UCSD-AML1 (cell line): ENCODE measurements at regions not wholly inside any gene's neighbourhood (a gene's known extent, or its start where the extent isn't known, plus 50 kb on each side); places are given as distances from the start of the nearest gene placed in this dataset.
A peak's percentile ranks its signal among the peaks of the same experiment; 100 is the strongest.

ENCODE experiments used
- DNase-seq: peaks from one replicate; lab custom pipeline; 2025; ENCODE audit not compliant: unreplicated experiment; lab: John Stamatoyannopoulos, UW

- no peak for DNase-seq
Observed at GRCh38 chr22:48944751-48945620, 882.7 kb downstream of the BRD1 start.

DNA sequence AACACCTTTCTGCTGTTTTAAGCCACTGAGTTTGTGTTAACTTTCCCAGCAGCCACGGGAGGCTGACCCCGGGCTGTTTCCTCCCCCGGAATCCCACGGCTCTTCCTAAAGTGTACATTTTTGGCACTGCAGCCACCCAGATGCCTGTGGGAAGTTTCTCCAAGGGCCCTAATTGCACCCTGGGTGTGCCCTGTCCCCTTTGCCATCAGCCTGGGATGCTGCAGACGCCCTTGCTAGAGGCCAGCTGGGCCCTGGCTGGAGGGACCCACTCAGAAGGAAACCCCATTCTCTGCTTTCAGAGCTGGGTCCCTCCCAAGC, 883.3 kb downstream of the BRD1 start:
- no peak for DNase-seq

GRCh38 chr22:48943567-48944432, 883.9 kb downstream of the BRD1 start:
- DNase-seq: peak; percentile 27

GRCh38 chr22:48942698-48943566, 884.7 kb downstream of the BRD1 start:
- DNase-seq: no peak

DNA sequence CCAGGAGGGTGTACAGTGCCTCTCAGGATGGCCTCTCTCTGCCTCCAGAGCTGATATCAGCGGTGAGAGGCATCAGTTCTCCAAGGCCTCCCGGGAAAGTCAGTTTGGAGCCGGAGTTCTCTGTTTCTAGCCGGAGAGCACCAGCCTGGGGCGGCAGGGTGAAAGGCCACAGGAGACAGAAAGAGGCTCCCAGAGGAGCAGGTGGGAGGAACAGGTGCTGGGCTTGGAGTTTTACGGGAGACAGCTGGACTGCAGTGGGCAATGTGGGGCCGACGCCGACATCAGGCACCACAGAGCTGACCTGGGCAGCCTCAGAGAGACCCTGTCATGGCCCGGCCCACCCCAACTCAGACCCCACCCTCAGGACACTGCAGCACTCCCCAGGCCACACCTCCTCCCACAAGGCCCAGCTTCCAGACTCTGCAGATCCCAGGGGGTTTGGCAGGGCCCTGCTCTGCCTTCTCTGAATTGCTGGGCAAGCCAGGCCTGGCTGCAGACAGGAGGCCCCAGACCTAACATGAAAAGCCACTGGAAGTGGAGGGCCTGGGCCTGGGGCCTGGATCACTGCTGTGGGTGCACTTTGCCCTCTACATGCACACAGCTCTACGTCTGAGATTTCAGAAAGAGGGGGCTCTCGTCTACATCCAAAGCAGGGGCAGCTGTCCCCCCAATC, 885.6 kb downstream of the BRD1 start:
- no peak for DNase-seq

DNA sequence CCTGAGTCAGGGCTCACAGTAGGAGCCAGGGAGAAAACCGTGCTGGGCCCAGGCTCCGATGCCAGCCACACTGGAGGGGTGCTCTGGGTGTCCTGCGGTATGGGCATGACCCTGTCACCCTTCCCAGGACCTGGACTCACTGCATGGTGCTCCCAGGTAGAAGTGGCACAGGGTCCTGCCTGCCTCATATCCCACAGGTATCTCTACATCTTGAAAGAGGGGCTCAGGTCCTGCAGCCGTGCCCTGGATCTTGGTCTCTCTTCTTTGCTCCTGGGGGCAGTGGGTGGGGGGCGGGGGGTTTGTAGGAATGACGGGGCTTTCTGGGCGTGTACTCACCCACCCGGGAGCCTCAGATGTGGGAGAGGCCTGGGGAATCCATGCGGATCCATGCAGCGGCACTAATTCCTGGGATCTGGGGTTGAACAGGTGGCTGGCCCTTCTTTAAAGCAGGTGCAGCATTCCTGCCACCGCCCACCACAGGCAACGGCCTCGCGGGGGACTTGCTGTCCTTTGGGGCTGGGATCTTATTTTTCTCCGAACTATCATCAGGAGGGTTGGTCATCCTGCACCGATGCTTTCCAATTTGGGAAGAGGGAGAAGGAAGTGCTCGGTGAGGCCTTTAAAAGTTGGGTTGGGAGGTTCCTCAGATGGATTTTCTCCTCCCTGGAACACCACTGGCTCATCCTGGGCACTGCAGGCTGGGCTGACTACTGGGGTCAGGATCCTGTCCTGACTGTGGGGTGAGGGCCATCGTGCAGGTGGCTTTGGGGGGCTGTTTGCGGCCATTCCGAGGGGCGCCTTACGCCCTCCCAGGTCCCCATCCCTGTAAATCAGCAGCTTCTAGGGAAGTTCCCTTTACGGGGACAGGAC, 886.4 kb downstream of the BRD1 start:
- DNase-seq: no peak

DNA sequence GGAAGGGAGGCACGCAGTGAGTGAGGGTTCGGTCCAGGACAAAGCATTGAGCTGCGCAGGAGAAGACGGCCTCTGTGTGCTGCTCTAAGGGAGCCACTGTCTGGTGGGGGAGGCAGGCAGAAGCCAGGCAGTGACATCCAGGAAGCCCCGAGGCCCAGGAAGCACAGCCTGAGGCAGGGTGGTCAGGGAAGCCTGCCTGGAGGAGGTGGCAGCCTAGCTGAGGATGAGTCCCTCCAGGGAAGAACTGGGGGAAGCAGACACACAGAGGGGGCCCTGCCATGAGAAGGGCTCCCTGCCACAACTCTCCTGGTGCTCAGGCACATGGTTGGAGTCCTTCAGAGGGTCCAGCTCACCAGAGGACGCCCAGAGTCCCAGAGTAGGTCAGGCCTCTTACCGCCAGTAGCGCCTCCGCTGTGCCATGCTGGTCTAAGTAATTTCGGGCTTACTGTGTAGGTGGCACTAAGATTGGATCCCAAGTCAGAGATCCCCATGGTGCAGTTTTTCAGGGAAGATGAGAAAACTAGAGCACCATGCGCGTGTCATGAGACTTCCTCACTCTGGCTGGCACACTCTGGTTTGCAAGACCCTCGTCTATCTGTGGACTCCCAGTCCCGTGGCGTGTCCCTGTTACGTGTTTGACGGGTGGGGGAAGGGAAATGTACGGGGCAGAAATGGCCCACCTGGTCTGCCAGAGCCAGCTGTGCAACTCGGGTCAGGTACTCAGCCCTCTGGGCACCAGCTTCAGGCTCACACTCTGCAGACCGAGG, 887.2 kb downstream of the BRD1 start:
- no peak for DNase-seq

- no peak for DNase-seq
Observed at GRCh38 chr22:48939441-48940265, 888.0 kb downstream of the BRD1 start.

GRCh38 chr22:48938741-48939140, 888.9 kb downstream of the BRD1 start:
- DNase-seq: no peak

GRCh38 chr22:48937032-48937639, 890.5 kb downstream of the BRD1 start:
- no peak for DNase-seq

DNA sequence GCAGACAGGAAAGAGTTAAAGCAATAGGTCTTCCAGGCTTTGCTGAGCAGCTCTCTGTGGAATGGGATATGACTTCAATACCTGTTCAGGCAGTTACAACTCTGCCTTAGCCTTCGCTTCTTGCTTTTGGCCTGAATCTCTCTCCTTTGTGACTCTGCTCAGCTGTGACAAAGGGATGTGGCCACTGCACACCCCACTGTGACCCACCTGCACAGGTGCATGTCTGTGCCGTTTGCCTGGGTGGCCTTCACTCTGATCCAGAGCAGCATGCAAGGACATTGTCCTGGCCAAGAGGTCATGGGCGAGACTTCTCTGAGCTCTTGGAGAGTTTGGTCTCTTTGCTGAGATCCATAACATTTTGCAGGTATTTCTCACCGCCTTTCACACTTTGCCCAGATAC, 891.3 kb downstream of the BRD1 start:
- no peak for DNase-seq

- no peak for DNase-seq
Observed at GRCh38 chr22:48934446-48934845, 893.2 kb downstream of the BRD1 start.

DNA sequence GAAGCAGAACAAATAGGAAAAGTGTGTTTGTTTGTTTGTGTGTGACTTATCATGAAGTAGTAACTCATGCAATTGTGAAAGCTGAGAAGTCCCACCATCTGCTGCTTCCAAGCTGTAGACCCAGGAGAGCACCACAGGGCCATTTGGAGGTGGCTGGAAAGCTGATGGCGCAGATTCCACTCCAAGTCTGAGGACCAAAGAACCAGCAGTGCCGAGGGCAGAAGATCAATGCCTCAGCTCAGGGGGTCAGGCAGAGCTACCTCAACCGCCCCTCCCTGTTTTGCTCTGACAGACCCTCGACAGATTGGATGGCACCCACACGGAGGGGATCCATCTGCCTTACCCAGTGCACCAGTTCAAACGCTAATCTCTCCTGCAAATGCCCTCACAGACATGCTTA, 896.2 kb downstream of the BRD1 start:
- no peak for DNase-seq

DNA sequence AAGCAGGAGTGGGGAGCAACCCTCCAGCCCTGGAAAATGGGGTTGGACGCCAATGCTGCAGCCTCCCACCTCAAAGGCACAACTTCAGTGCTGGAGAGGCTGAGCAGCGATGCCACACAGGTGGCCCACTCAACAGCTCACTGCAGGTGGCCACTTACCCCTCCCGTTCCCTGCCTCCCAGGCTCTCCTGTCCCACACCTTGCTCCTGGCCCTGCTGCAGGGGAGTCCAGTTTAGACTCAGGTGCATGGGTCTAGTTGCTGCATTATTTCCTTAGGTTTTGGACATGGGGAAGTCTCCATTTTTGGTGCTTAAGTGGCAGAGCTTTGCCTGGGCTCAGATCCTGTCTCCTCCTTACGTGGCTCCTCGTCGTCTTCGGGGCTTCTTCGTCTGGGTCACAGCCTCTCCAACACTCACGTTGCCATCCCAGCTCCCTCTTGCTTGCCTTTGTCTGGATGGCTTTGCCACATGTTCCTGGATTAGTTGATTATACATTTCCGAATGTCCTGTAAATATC, 898.3 kb downstream of the BRD1 start:
- no peak for DNase-seq

DNA sequence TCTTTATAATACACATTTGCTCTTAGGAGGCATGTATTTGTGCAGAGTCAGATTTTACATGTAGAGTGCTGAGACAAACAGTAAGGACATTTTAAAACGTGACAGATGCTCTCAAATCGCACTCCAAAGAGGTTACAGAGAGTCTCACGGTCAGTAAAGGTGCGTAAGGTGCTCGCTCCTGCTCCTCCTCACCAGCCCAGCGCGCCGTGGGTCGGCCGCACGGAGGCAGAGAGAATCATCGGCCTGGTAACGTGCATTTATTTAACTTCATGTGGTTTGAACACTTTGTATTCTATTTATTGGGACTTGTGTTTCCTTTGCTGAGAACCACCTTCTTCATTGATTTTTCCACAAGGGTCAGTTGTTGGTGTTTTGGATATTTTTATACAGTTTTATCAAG, 900.1 kb downstream of the BRD1 start:
- DNase-seq: no peak

- no peak for DNase-seq
Observed at GRCh38 chr22:48926643-48927042, 901.0 kb downstream of the BRD1 start.

GRCh38 chr22:48926136-48926535, 901.5 kb downstream of the BRD1 start:
- no peak for DNase-seq

DNA sequence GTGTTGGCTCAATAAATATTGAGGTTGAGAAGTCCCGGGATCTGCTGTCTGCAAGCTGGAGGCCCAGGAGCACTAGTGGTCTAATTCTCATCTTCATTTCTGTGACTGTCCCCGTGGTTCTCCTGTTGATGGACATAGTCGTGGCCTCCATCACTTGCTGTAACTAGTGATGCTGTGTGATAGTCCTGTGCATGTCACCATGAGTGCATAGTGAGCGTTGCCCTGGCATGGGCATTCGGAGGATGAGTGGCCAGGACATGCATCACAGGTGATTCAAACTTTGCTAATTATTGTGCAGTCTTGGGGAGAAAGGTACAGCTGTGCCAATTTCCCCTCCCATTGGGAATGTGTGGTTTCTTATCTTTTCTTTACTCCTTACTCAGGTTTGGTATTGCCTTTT, 902.2 kb downstream of the BRD1 start:
- no peak for DNase-seq
